Skeletal muscle tissue (tissue), 3 donors: ENCODE measurements at regions not wholly inside any gene's neighbourhood (a gene's known extent, or its start where the extent isn't known, plus 50 kb on each side); places are given as distances from the start of the nearest gene placed in this dataset.

Experiments used
- H3K27ac ChIP-seq: one replicate; pipeline ENCODE4 v1.7.0; 2013; ENCODE audit warnings: mild to moderate bottlenecking, low read depth, low read length, inconsistent platforms
- H3K27me3 ChIP-seq, 3 donors: one replicate each; pipeline ENCODE4 v1.7.0; 2013; ENCODE audit warnings: low read length in 3 of 3; ENCODE audit not compliant: control insufficient read depth in 3 of 3, insufficient read depth in 3 of 3
- H3K36me3 ChIP-seq, 3 donors: one replicate each; pipeline ENCODE4 v1.7.0; 2013; ENCODE audit warnings: low read length in 3 of 3; ENCODE audit not compliant: control insufficient read depth in 3 of 3, insufficient read depth in 3 of 3
- H3K4me1 ChIP-seq, 3 donors: one replicate each; pipeline ENCODE4 v1.7.0; 2013; ENCODE audit warnings: low read length in 3 of 3, mild to moderate bottlenecking in 3 of 3; ENCODE audit not compliant: control insufficient read depth in 3 of 3, insufficient read depth in 3 of 3
- H3K4me3 ChIP-seq, 3 donors: one replicate each; pipeline ENCODE4 v1.7.0; 2013; ENCODE audit warnings: low read length in 3 of 3
- H3K9ac ChIP-seq, 3 donors: one replicate each; pipeline ENCODE4 v1.7.0; 2013; ENCODE audit warnings: low read length in 3 of 3, mild to moderate bottlenecking in 3 of 3, moderate library complexity in 2 of 3, low read depth in 1 of 3
- H3K9me3 ChIP-seq, 3 donors: one replicate each; pipeline ENCODE4 v1.7.0; 2013; ENCODE audit warnings: low read length in 3 of 3; ENCODE audit not compliant: control insufficient read depth in 3 of 3
- donor health status: Osteomylitis.

DNA sequence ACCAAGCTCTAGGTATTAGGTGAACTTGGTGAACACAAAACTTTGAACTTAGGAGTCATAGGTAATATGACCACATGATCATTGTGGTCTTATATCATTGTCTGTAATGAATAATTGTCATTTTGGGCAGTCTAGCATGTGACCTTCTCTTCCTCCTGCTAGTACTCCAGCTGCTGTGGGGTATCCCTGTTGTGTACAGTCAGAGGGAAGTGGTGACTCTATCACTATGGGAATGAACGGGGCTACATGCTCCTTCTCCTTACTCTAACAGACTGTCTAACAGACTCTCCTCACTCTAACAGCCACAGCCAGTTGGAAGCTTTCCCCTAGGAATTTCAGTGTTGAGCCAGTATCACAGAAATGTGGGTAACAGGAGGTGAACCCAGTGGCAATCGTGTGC, 68.2 kb upstream of the NEDD4L start:
- H3K4me3 ChIP-seq, result no peak overlapping the region
- no peaks in the 10 kb centered on the region for H3K36me3 ChIP-seq
- H3K9ac ChIP-seq, result no peak overlapping the region
- H3K4me1 ChIP-seq, result peaks cover 0 to 3% (median 0%) of the 10 kb centered on the region in 3 donors
- H3K27me3 ChIP-seq, result no peaks in the 10 kb centered on the region
- no peak overlapping the region for H3K27ac ChIP-seq
- H3K9me3 ChIP-seq, result no peaks in the 10 kb centered on the region

DNA sequence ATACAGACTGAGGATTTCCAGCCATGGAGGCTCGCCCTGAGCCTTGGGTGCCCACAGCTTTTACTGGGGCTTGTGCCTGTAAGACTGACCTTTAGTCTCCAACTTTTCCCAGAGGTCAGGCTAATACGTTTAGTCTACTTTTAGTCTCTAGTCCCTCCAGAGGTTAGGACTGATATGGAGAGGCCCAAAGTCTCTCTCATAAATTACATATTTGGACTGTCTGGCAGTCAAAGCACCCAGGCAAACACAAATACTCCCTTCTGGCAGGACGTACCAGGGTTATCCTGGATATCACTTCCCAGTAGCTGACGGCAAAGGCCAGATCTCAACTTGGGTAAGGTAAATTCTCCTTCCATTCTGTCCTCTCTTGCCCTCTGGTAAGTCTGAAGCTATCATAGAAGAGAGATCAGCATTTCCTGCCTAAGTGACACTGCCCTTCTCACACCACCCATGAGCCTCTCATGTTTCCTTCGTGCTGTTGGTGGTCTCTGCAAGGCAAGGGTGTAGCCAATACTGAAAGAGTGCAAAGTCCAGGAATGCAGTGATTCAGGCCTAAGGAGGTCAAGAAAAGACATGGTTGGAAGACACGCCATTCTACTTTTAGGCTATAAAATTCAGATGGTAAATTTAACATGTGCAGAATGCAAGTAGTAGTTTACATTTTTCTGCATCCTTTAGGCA, 69.3 kb upstream of the NEDD4L start:
- Histone ChIP-seq H3K9me3 (no peaks in the 10 kb centered on the region), H3K9ac (no peak overlapping the region), H3K4me3 (no peak overlapping the region), H3K27me3 (no peaks in the 10 kb centered on the region), H3K36me3 (no peaks in the 10 kb centered on the region), H3K4me1 (peaks cover 0 to 3% (median 0%) of the 10 kb centered on the region in 3 donors), H3K27ac (no peak overlapping the region)

DNA sequence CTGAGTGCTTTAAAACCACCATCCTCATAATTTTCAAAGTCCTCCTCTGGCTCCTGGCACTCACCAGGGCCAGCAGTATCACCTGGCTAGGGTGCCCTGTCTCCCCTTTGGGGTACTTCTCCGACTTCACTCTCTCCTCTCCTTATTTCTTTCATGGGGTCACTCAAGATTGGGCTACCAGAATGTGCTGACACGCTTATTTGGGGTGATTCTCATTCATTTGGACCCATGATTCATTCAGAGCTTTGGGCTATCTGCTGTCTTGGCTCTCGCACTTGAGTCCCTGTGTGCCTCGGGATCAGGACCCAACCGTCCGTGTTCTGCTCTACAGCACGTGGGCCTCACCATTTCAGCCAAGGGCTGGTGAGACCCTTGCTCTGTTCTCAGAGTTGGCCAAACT, 70.1 kb upstream of the NEDD4L start:
- Histone ChIP-seq H3K4me3 (no peak overlapping the region), H3K4me1 (peaks cover 0 to 3% (median 0%) of the 10 kb centered on the region in 3 donors), H3K9me3 (no peaks in the 10 kb centered on the region), H3K36me3 (no peaks in the 10 kb centered on the region), H3K9ac (no peak overlapping the region), H3K27me3 (no peaks in the 10 kb centered on the region), H3K27ac (no peak overlapping the region)

DNA sequence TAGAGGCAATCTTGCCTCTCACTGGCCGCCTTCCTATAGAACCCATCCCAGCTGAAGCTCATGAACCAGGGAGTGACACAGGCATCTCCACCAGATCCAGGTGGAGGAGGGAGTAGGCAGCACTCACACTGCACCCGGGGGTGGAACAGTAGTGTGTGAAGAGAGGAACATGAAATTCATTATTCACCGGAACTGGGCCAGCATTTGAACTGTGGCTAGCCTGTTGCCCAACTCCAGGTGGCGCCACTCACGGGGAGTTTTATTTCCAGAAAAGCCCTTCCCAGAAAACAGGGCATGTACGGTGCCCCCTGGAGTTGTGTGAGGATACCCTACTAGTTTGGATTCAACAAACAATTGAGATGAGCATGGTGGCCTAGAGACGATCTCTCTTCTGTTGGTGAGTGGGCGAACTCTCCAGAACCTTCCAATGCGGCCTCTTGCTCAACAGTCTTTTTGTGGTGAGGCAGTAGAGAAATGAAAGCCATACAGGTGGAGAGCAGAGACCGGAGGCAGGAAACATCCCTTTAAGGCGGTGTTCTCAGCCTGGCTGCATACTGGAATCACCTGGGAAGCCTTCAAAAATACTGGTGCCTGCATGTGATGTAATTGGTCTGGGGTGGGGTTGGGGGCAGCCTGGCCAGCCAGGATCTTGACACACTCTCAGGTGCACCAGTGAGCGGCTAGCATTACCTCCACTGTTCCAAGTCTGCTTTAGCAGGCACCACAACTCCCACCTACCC, 73.5 kb upstream of the NEDD4L start:
- Histone ChIP-seq H3K27me3 (no peaks in the 10 kb centered on the region), H3K9me3 (no peaks in the 10 kb centered on the region), H3K9ac (no peak overlapping the region), H3K4me3 (no peak overlapping the region), H3K4me1 (no peaks in the 10 kb centered on the region), H3K36me3 (no peaks in the 10 kb centered on the region), H3K27ac (no peak overlapping the region)

DNA sequence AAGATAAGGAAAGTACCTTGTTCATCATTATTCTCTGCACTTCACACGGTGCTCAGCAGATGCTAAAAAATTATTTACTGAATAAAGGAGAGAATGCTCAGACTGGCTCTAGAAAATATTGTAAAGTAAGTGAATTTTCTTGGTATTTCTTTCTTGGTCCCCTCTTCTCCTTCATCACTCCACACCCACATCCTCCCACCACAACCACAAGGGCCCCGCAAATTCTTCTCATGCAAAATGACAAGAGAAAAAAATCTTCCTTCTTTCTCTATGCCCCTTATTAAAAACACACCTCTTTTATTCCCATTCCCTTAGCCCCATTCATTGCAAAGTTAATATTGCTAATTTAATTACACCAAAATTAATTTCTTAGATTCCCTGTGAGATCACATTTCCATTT, 74.2 kb upstream of the NEDD4L start:
- H3K9me3 ChIP-seq, result no peaks in the 10 kb centered on the region
- no peak overlapping the region for H3K9ac ChIP-seq
- no peaks in the 10 kb centered on the region for H3K36me3 ChIP-seq
- H3K4me1 ChIP-seq, result no peaks in the 10 kb centered on the region
- no peaks in the 10 kb centered on the region for H3K27me3 ChIP-seq
- H3K4me3 ChIP-seq, result no peak overlapping the region
- H3K27ac ChIP-seq, result no peak overlapping the region

DNA sequence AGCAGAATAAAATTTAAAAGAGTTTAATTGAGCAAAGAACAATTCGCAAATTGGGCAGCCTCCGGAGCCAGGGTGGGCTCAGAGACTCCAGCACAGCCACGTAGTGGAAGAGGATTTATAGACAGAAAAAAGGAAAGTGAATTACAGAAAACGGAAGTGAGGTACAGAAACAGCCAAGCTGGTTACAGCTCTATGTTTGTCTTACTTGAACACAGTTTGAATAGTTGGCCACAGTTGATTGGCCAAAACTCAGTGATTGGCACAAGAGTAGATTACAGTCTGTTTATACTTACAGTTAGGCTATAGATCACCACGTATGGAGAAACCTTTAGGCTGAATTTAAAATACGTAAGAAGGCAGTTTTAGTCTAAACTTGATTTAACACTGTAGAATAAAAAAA, 78.8 kb upstream of the NEDD4L start:
- no peaks in the 10 kb centered on the region for H3K4me1 ChIP-seq

DNA sequence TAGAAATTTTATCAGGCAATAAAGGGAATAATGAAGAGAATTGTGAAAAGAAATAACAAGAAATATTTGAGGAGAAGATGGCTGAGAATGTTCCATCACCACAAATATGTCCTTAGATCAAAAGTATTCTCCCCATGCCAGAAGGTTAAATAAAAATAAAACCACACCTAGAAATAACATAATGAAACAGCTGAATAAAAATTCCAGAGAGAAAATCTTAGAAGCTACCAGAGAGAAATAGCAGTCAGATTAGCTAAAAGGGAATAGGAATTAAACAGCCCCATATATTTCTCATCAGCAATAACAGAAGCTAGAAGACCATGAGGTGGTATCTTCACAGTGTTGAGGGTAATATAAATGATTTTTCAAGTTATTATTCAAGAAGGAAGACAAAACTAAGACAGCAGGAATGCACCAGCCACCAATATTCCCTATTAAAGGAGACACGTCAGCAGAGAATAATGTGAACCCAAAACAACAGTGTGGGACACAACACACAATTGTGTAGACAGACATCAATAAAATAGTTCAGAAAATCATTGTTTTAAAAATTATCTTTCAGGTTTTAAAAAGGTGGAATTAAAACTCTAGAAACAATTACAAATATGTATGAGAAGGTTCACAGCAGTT, 82.0 kb upstream of the NEDD4L start:
- no peaks in the 10 kb centered on the region for H3K36me3 ChIP-seq
- no peaks in the 10 kb centered on the region for H3K4me1 ChIP-seq
- H3K4me3 ChIP-seq, result no peak overlapping the region
- H3K27me3 ChIP-seq, result peaks cover 0 to 3% (median 0%) of the 10 kb centered on the region in 3 donors
- no peak overlapping the region for H3K9ac ChIP-seq
- no peaks in the 10 kb centered on the region for H3K9me3 ChIP-seq
- no peak overlapping the region for H3K27ac ChIP-seq

More for the DNA sequence above, 78.8 kb upstream of the NEDD4L start:
- no peak overlapping the region for H3K9ac ChIP-seq
- H3K9me3 ChIP-seq, result no peaks in the 10 kb centered on the region
- H3K27me3 ChIP-seq, result no peaks in the 10 kb centered on the region
- H3K4me3 ChIP-seq, result no peak overlapping the region
- no peaks in the 10 kb centered on the region for H3K36me3 ChIP-seq
- no peak overlapping the region for H3K27ac ChIP-seq

DNA sequence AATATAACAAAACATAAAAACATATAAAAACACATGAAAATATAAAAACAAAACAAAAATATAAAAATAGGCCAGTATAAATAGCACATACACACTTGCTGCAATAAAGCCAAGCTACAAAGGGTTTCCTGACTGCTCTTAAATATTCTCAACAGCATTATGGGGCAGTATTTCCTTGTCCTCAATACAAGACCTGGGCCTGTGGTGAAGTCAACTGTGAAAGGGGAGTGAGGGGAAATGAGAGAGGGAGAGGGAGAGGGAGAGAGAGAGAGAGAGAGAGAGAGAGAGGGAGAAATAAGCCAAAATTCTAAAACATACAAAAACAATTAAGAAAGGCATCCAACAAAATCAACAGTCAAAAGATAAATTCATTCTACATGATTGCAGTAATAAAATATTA, 82.6 kb upstream of the NEDD4L start:
- peaks cover 0 to 6% (median 3%) of the 10 kb centered on the region in 3 donors for H3K27me3 ChIP-seq

DNA sequence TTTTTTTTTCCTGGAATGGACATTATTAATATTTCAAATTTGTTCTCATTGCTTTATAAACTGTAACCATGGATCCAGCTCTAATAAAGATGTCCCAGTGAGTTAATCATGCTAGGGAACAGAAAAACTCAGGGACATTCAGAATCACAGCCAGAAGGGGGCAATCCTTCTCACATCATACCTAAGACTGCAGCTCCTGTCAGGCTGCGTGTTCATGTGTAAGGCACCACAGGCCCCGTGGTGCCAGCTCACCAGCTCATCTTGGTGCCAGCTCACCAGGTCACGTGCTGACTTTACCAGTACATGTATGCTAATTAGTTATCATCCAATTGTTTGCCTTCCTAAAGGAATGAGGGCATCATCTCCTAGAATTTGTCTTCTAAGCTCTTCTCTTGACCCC, 84.7 kb upstream of the NEDD4L start:
- no peak overlapping the region for H3K9ac ChIP-seq
- H3K9me3 ChIP-seq, result no peaks in the 10 kb centered on the region

More for the DNA sequence above, 82.6 kb upstream of the NEDD4L start:
- Histone ChIP-seq H3K27ac (no peak overlapping the region), H3K4me1 (no peaks in the 10 kb centered on the region), H3K9me3 (no peaks in the 10 kb centered on the region), H3K9ac (no peak overlapping the region), H3K36me3 (no peaks in the 10 kb centered on the region), H3K4me3 (no peak overlapping the region)

DNA sequence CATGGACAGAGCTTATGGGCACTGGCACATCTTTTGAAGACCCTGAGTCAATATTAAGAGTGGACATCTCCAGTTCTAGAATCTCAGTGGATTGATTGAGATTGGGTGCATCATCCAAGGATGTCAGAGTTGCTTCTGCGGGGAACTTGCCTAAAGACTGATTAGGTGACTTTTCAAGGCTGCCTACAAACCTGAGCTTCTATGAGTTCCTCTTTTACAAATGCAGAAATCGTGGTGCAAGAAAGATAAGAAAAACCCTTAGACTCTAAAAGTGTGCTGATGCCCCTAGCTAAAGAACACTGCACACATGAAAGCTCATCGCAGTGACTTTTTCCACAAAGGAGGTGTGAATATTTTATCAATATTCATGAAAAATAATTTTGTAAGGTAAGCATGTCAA, 86.8 kb upstream of the NEDD4L start:
- Histone ChIP-seq H3K4me1 (no peaks in the 10 kb centered on the region), H3K4me3 (no peak overlapping the region), H3K36me3 (no peaks in the 10 kb centered on the region), H3K9me3 (no peaks in the 10 kb centered on the region), H3K27ac (no peak overlapping the region), H3K9ac (no peak overlapping the region), H3K27me3 (peaks cover 0 to 6% (median 3%) of the 10 kb centered on the region in 3 donors)

More for the DNA sequence above, 84.7 kb upstream of the NEDD4L start:
- Histone ChIP-seq H3K27me3 (peaks cover 0 to 6% (median 3%) of the 10 kb centered on the region in 3 donors), H3K4me1 (no peaks in the 10 kb centered on the region), H3K36me3 (no peaks in the 10 kb centered on the region), H3K4me3 (no peak overlapping the region), H3K27ac (no peak overlapping the region)
